ENCODE measurements at regions not wholly inside any gene's neighbourhood (a gene's known extent, or its start where the extent isn't known, plus 50 kb on each side); places are given as distances from the start of the nearest gene placed in this dataset.

DNA sequence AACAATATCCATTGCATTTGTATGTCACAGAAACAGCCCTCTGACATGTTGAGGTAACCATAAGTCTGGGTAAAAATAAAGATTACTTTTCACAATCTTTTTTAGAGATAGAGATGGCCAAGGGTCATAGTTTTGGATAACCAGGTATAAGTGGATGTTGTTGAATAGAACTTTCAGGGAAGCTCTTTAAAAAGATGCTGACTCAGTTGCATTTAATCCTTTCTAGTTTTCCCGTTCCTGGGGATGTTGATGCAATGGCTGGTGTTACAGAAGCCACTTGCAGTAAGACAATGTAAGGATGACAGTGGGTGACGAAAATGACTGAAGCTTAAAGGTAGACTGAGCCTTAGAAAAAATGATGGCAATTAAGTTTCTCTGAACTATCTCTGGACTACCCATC is 1473.7 kb downstream of the AACS start:
- TF ChIP-seq, protein P1, sequence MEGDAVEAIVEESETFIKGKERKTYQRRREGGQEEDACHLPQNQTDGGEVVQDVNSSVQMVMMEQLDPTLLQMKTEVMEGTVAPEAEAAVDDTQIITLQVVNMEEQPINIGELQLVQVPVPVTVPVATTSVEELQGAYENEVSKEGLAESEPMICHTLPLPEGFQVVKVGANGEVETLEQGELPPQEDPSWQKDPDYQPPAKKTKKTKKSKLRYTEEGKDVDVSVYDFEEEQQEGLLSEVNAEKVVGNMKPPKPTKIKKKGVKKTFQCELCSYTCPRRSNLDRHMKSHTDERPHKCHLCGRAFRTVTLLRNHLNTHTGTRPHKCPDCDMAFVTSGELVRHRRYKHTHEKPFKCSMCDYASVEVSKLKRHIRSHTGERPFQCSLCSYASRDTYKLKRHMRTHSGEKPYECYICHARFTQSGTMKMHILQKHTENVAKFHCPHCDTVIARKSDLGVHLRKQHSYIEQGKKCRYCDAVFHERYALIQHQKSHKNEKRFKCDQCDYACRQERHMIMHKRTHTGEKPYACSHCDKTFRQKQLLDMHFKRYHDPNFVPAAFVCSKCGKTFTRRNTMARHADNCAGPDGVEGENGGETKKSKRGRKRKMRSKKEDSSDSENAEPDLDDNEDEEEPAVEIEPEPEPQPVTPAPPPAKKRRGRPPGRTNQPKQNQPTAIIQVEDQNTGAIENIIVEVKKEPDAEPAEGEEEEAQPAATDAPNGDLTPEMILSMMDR (conservative IDR thresholded peaks at IDR 0.05 in 1 of 2, IDR thresholded peaks at IDR 0.05 in 1 of 2; ENCODE audit: extremely low read depth in 1 of 2, insufficient read depth in 1 of 2, low read depth in 1 of 2, low read length in 2 of 2) = no peak
- TF ChIP-seq EZH2 (IDR thresholded peaks at IDR 0.05; ENCODE audit: borderline replicate concordance, low read length) = no peak

Data from mammary epithelial cell (primary cell).